NCI-H1417 treated with DMSO at 0.1 percent for 48 hours (cell line): ENCODE measurements at regions not wholly inside any gene's neighbourhood (a gene's known extent, or its start where the extent isn't known, plus 50 kb on each side); places are given as distances from the start of the nearest gene placed in this dataset.
"Not testable (repeated sequence)": the region's sequence is repeated elsewhere in the genome, so short reads cannot be mapped to it uniquely, and the experiment has no call there.

Experiments used
- DNase-seq: peaks from one replicate; lab custom pipeline; 2025; lab: John Stamatoyannopoulos, UW

DNA sequence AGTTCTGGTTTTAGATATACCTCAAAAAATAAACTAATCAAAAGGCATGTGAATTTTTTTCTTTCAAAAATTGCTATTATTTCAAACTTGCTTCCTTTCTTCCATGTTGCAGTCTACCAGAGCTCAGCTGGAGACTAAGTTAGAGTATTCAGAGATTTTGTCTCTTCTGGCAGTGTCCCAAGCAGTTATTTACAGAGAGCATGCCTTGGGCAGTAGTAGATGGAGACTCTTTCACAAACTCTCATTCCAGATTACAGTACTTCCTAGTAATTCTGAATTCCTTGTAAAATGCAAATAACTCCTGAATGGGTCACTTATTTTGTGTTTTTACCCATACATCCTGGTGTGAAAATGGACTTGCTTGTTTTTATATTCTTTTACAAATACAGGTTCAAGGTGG is 703.4 kb downstream of the EPHA7 start:
- no peak for DNase-seq

GRCh38 chr6:92714346-92714745 is 705.0 kb downstream of the EPHA7 start:
- no peak for DNase-seq

GRCh38 chr6:92710048-92710447 is 709.3 kb downstream of the EPHA7 start:
- no peak for DNase-seq

- DNase-seq = no peak
These were observed 710.4 kb downstream of the EPHA7 start for GRCh38 chr6:92708945-92709344.

DNA sequence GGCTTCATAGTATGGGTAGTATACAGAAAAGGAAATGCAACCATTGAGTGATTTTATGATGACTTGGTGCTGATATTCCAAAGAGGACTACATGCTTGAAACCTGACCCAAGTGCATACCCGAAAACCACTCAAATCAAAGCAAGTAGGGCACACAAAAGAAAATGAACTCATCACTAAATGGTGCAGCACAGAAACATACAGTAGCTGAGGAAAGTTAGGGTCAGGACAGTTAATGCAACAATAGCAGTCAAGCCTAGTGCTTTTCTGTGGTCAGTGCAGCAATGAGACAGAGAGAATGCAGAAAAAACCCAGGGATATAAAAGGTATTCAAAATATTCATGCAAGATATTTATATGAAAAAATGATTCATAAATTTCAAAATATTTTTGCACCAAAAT is 711.1 kb downstream of the EPHA7 start:
- no peak for DNase-seq

DNA sequence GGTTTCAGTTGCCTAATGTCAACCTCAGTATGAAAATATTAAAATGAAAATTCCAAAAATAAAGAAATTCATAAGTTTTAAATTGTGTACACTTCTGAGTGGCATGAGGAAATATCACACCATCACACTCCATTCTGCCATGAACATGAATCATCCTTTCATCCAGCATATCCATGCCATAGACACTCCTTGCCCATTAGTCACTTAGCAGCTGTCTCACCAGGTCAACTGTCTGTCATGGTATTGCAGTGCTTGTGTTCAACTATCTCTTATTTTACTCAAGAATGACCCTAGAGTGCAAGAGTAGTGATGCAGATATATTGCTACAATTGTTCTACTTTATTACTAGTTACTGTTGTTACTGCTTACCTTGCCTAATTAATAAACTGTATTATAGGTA is 712.4 kb downstream of the EPHA7 start:
- no peak for DNase-seq

- no peak for DNase-seq
These were observed 717.8 kb downstream of the EPHA7 start for GRCh38 chr6:92701425-92702096.

DNA sequence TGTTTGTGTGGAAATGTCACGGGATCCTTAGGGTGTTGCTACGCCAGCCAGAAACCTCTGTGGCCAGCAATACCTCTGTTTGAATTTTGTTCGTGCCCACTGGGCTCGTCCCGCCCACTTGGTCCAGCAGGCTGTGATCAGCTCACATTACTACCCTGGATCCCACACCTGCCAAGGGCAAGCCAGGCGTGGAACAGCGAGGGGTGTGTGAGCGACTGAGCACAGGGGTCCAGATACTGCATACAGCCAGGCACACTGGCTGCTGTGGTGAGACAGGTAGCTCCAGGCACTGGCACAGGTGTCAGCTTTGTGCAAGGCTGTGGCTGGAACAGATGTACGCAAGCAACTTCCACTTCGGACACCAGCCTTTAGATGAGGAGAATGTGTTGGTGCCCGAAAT is 718.9 kb downstream of the EPHA7 start:
- DNase-seq = no peak

GRCh38 chr6:92690997-92691599 is 728.3 kb downstream of the EPHA7 start:
- DNase-seq = no peak

- no peak for DNase-seq
These were observed 731.0 kb downstream of the EPHA7 start for GRCh38 chr6:92688342-92688741.

DNA sequence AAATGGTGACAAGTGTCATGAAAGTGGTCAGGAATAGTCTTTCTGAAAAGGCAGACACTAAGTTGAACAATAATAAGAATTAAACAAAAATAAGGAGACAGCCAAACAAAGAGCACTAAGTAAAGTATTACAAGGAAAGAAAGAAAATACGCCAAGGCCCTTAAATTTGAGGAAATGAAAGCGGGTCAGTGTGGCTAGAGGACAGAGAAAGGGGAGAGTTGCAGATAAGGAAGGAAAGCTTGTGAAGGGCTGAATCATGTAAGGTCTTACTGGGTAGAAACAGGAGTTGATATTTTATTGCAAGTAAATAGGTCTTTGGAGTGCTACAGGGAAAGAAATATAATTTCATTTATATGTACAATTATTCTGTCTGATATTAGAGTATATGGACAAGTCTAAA is 732.1 kb downstream of the EPHA7 start:
- DNase-seq = no peak

DNA sequence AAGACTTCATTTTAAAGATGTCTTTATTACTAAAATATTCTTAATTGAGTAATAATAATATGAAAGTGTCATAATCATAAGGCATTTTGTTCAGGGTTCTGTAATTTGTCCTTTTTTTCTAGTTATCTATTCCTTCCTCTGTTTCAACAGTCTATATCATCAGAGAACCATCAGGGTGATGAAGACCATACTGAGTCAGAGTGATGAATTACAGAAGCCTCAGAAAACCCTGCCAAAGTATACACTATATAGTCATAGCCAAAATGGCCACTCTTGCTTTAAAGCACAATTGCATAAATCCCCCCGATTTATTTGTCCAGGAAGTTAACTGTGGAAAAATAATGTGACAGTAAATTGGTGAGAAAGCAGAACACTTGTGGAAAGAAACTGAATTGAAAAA is 735.0 kb downstream of the EPHA7 start:
- DNase-seq = no peak

DNA sequence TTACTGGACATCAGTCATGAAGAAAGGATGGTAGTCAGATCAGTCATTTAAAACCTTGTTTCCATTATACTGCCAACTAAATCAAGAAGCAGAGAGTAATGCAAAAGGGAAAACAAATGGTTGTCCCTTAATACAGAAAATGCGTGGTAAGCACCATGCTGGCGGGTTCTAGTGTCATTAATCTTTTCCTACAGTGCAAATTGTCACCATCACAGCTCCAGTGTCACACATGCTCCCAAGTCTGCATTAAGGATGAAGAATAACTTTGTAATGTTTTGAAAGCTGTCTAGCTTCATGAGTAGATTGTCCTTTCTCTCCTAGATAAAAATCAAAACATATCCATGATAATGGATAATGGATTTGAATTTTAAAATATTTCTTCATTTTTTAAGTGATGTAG is 735.6 kb downstream of the EPHA7 start:
- no peak for DNase-seq

DNA sequence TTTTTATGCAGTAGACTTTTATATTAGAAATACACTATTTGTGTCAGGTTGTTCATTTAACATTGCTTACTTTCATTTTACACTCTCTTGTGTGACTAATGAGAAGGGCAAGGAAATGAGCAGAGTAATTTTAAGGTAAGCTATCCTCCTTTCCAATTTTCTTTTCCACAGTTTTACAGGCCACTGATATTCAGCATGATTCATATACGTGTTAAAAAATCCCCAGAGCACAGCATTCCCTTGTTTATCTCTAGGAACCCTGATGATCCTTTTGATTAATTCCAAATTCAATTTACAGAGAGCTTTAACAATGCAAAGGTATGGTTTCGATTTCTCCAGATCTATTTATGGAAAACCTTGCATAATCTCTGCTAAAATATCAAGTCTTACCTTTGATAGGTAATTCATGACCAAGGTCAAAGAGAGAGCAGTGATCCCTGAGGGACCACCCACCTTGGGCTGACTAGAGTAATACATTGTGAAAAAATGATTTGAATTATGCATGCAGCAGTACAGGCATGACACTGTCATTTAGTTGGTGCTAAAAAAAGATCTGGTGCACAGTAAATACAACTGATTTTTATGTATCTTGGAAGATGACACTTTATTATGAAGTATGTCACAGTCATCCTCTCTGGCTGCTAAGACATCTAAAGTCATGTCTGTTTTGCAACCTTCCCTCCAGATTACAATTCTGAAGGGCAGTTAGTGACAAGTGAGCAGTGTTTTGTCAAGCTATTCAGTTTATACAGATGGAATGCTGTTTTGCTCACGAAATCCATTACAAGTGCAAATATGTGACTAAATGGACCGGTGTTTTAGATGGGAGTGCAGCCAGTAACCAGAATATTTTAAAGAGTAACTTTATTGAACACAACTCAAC is 736.6 kb downstream of the EPHA7 start:
- no peak for DNase-seq

GRCh38 chr6:92681401-92681800 is 738.0 kb downstream of the EPHA7 start:
- no peak for DNase-seq

DNA sequence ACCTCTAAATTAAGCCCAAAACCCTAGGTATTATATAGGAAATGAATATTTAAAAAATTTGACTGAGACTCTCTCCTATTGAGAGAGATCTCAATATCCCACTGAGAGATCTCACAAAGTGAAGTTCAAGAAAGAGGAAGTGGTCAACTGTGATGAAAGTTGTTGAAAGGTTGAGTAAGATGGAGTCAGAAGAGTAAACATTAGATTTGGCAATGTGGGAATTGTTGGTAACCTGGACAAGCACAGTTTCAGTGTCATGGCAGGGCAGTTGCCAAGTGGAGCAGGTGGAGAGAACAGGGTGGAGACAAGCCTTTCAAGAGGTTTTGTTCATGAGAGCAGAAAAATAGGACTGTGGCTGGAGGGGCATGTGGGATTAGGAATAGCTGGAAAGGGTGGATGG is 747.9 kb downstream of the EPHA7 start:
- not testable (repeated sequence) for DNase-seq

DNA sequence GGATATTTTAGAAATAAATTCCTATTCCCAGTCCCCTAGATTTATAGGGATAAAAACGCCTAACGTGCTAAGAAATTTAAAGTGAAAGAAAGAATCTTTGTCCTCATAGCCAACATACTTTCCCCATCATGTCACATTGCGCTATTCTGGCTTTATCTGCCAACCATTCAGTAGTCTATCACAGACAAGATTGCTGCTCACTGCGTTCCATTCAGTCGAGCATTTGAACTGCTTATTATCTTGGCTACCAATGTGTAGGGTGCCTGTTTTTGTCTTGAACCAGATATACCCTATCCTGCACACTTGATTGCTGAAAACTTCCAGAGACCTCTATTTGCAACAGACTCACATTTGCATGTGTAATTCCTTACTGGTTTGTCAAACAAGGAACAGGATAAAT is 751.5 kb downstream of the EPHA7 start:
- no peak for DNase-seq

- peak; percentile 92 for DNase-seq
These were observed 770.8 kb downstream of the EPHA7 start for GRCh38 chr6:92648364-92649086.

GRCh38 chr6:92647630-92648029 is 771.7 kb downstream of the EPHA7 start:
- no peak for DNase-seq

- DNase-seq = not testable (repeated sequence)
These were observed 775.1 kb downstream of the EPHA7 start for GRCh38 chr6:92644104-92644791.

- DNase-seq = no peak
These were observed 783.7 kb downstream of the EPHA7 start for GRCh38 chr6:92635553-92636153.
